Activated CD4-positive, alpha-beta T cell treated with anti-CD3 and anti-CD28 coated beads, Interleukin-10, Interleukin-2, amounts not matched to agents 100 ng/mL and 50 ng/mL, durations not matched to agents 16 hours and 8 hours (primary cell): ENCODE measurements at regions not wholly inside any gene's neighbourhood (a gene's known extent, or its start where the extent isn't known, plus 50 kb on each side); places are given as distances from the start of the nearest gene placed in this dataset.
"Not testable (repeated sequence)": the region's sequence is repeated elsewhere in the genome, so short reads cannot be mapped to it uniquely, and the experiment has no call there.

Source experiments
- DNase-seq: peaks from one replicate; pipeline ENCODE4 v3.0.0-alpha.2; 2020

GRCh38 chr21:5066682-5067251 lies 5454.6 kb upstream of the TPTE start:
- DNase-seq = not testable (repeated sequence)

GRCh38 chr21:5067326-5068048 lies 5453.9 kb upstream of the TPTE start:
- DNase-seq = not testable (repeated sequence)

GRCh38 chr21:5068649-5069048 lies 5452.7 kb upstream of the TPTE start:
- DNase-seq = not testable (repeated sequence)

- DNase-seq = not testable (repeated sequence)
Observed at GRCh38 chr21:5071180-5071579, 5450.2 kb upstream of the TPTE start.

- not testable (repeated sequence) for DNase-seq
Observed at GRCh38 chr21:5076854-5077253, 5444.5 kb upstream of the TPTE start.

- DNase-seq = not testable (repeated sequence)
Observed at GRCh38 chr21:5079361-5079760, 5442.0 kb upstream of the TPTE start.

- DNase-seq = not testable (repeated sequence)
Observed at GRCh38 chr21:5080015-5080414, 5441.4 kb upstream of the TPTE start.

- DNase-seq = not testable (repeated sequence)
Observed at GRCh38 chr21:5084246-5084645, 5437.1 kb upstream of the TPTE start.

GRCh38 chr21:5085456-5085855 lies 5435.9 kb upstream of the TPTE start:
- not testable (repeated sequence) for DNase-seq

- DNase-seq = not testable (repeated sequence)
Observed at GRCh38 chr21:5086416-5086815, 5435.0 kb upstream of the TPTE start.

- not testable (repeated sequence) for DNase-seq
Observed at GRCh38 chr21:5088820-5089219, 5432.6 kb upstream of the TPTE start.

GRCh38 chr21:5089399-5090089 lies 5431.8 kb upstream of the TPTE start:
- not testable (repeated sequence) for DNase-seq

- DNase-seq = not testable (repeated sequence)
Observed at GRCh38 chr21:5090132-5091079, 5431.0 kb upstream of the TPTE start.

- not testable (repeated sequence) for DNase-seq
Observed at GRCh38 chr21:5091274-5091673, 5430.1 kb upstream of the TPTE start.

- not testable (repeated sequence) for DNase-seq
Observed at GRCh38 chr21:5095628-5096027, 5425.8 kb upstream of the TPTE start.

- DNase-seq = not testable (repeated sequence)
Observed at GRCh38 chr21:5098010-5098743, 5423.2 kb upstream of the TPTE start.

GRCh38 chr21:5100604-5101174 lies 5420.7 kb upstream of the TPTE start:
- DNase-seq = not testable (repeated sequence)

GRCh38 chr21:5101749-5102148 lies 5419.6 kb upstream of the TPTE start:
- peak; percentile 85 for DNase-seq

GRCh38 chr21:5103880-5104561 lies 5417.4 kb upstream of the TPTE start:
- DNase-seq = not testable (repeated sequence)

- not testable (repeated sequence) for DNase-seq
Observed at GRCh38 chr21:5104562-5104928, 5416.8 kb upstream of the TPTE start.
